Activated CD4-positive, alpha-beta T cell treated with anti-CD3 and anti-CD28 coated beads for 1 hour (primary cell): ENCODE measurements at regions not wholly inside any gene's neighbourhood (a gene's known extent, or its start where the extent isn't known, plus 50 kb on each side); places are given as distances from the start of the nearest gene placed in this dataset.
A peak's percentile ranks its signal among the peaks of the same experiment; 100 is the strongest.
"Not testable (repeated sequence)": the region's sequence is repeated elsewhere in the genome, so short reads cannot be mapped to it uniquely, and the experiment has no call there.

Source experiments
- DNase-seq: peaks from one replicate; pipeline ENCODE4 v3.0.0-alpha.2; 2020

GRCh38 chr3:198147993-198148392 is 188.0 kb downstream of the LMLN start:
- DNase-seq, result not testable (repeated sequence)

GRCh38 chr3:198149904-198150303 is 189.9 kb downstream of the LMLN start:
- DNase-seq, result not testable (repeated sequence)

GRCh38 chr3:198151867-198152266 is 191.8 kb downstream of the LMLN start:
- DNase-seq, result not testable (repeated sequence)

- not testable (repeated sequence) for DNase-seq
Measured at GRCh38 chr3:198155771-198156170, 195.8 kb downstream of the LMLN start.

- not testable (repeated sequence) for DNase-seq
Measured at GRCh38 chr3:198157231-198157868, 197.3 kb downstream of the LMLN start.

- DNase-seq, result not testable (repeated sequence)
Measured at GRCh38 chr3:198158007-198158406, 198.0 kb downstream of the LMLN start.

- DNase-seq, result peak; percentile 59
Measured at GRCh38 chr3:198167339-198168039, 207.5 kb downstream of the LMLN start.

GRCh38 chr3:198170781-198171180 is 210.8 kb downstream of the LMLN start:
- not testable (repeated sequence) for DNase-seq

- not testable (repeated sequence) for DNase-seq
Measured at GRCh38 chr3:198173080-198173479, 213.1 kb downstream of the LMLN start.

- DNase-seq, result not testable (repeated sequence)
Measured at GRCh38 chr3:198173929-198174574, 214.0 kb downstream of the LMLN start.
